GM12878 (cell line): ENCODE measurements at regions not wholly inside any gene's neighbourhood (a gene's known extent, or its start where the extent isn't known, plus 50 kb on each side); places are given as distances from the start of the nearest gene placed in this dataset.

Experiments used
- ATAC-seq: fragments of 200-7000 bp; cut with Tn5 transposase; 3 replicates; pipeline ENCODE4 v1.9.1; 2020; ENCODE audit warnings: mild to moderate bottlenecking, moderate library complexity
- BruUV-seq: library from RNA; stranded (reverse); fragments of 400-500 nt; replicated peaks from 2 replicates; lab custom pipeline; 2021; lab: Mats Ljungman, UMichigan
- CTCF ChIA-PET: fragments of 300-600 bp; sonication (Branson Sonifier 250); formaldehyde crosslinking; extraction: SDS; loops from one replicate; lab custom pipeline; 2021; ENCODE audit warnings: inconsistent platforms; lab: Yijun Ruan, JAX
- POLR2A ChIA-PET: fragments of 350-600 bp; formaldehyde crosslinking; extraction: SDS; loops from one replicate; lab custom pipeline; 2021; ENCODE audit warnings: inconsistent platforms; lab: Charles Lee
- RAD21 ChIA-PET: fragments of 300-600 bp; sonication (Branson Sonifier 250); formaldehyde crosslinking; loops from one replicate; lab custom pipeline; 2023; ENCODE audit warnings: antibody characterized with exemption; ENCODE audit not compliant: unreplicated experiment; lab: Charles Lee
- SMC1A ChIA-PET: fragments of 300-600 bp; sonication (Branson Sonifier 250); formaldehyde crosslinking; loops from one replicate; lab custom pipeline; 2023; ENCODE audit not compliant: unreplicated experiment, uncharacterized antibody; lab: Charles Lee
- DNase-seq: peaks from one replicate; pipeline ENCODE4 v3.0.0-alpha.2; 2011; ENCODE audit warnings: low read depth, low spot score
- FAIRE-seq: peaks from 3 replicates; lab custom pipeline; 2011; peaks lifted over from hg19 to GRCh38; lab: Jason Lieb, UNC
- H2AFZ ChIP-seq: 2 replicates; pipeline ENCODE4 v1.6.0; 2011; ENCODE audit warnings: low read depth, low read length, control low read depth; ENCODE audit not compliant: control insufficient read depth
- H3K27ac ChIP-seq: 2 replicates; pipeline ENCODE4 v1.5.1; 2011; ENCODE audit warnings: control low read depth; ENCODE audit not compliant: control insufficient read depth, insufficient read depth
- H3K27me3 ChIP-seq, 2 experiments: replicated peaks in 1 of 2; 2 replicates each; pipeline versions ENCODE4 v1.6.0 to v1.6.1; 2011; ENCODE audit warnings: low read length in 1 of 2; ENCODE audit not compliant: control insufficient read depth in 2 of 2, insufficient read depth in 2 of 2
- H3K36me3 ChIP-seq, 2 experiments: 2 replicates each; pipeline ENCODE4 v1.5.1; 2011; ENCODE audit warnings: low read length in 1 of 2; ENCODE audit not compliant: control insufficient read depth in 2 of 2, insufficient read depth in 2 of 2
- H3K4me1 ChIP-seq: 2 replicates; pipeline ENCODE4 v1.6.1; 2011; ENCODE audit warnings: mild to moderate bottlenecking, low read length, moderate library complexity, mixed read lengths; ENCODE audit not compliant: control insufficient read depth, insufficient read depth
- H3K4me2 ChIP-seq: 2 replicates; pipeline ENCODE4 v1.6.0; 2011; ENCODE audit warnings: control low read depth; ENCODE audit not compliant: control insufficient read depth, insufficient read depth
- H3K4me3 ChIP-seq: fragments of 200-600 bp; sonication (generic); 2 replicates; pipeline ENCODE4 v1.5.1; 2016
- H3K79me2 ChIP-seq: 2 replicates; pipeline ENCODE4 v1.6.0; 2011; ENCODE audit warnings: low read length; ENCODE audit not compliant: control insufficient read depth, insufficient read depth
- H3K9ac ChIP-seq: 2 replicates; pipeline ENCODE4 v1.8.0; 2011; ENCODE audit warnings: low read length, control low read depth, mixed read lengths; ENCODE audit not compliant: control insufficient read depth, insufficient read depth
- H3K9me3 ChIP-seq: replicated peaks from 3 replicates; pipeline ENCODE4 v1.5.1; 2011; ENCODE audit warnings: mild to moderate bottlenecking, low read length; ENCODE audit not compliant: control insufficient read depth, insufficient read depth
- H4K20me1 ChIP-seq: 2 replicates; pipeline ENCODE4 v1.6.0; 2011; ENCODE audit not compliant: control insufficient read depth, insufficient read depth
- BRCA1 ChIP-seq: IDR thresholded peaks from 2 replicates; pipeline ENCODE4 v1.6.1; 2011; ENCODE audit warnings: low read depth, low read length, improper control_type of control experiment
- CEBPB ChIP-seq, 2 experiments: fragments of 150-350 bp in 1 of 2; IDR thresholded peaks; 2 replicates each; pipeline ENCODE4 v1.6.1; 2012 to 2014; ENCODE audit warnings: low read depth in 2 of 2, low read length in 2 of 2, borderline replicate concordance in 1 of 2, inconsistent platforms in 1 of 2
- EP300 ChIP-seq, 2 experiments: fragments of 150-350 bp in 1 of 2; IDR thresholded peaks; 2 replicates each; pipeline ENCODE4 v1.6.1; 2011 to 2012; ENCODE audit warnings: low read depth in 2 of 2, low read length in 2 of 2, borderline replicate concordance in 1 of 2, improper control_type of control experiment in 1 of 2, inconsistent platforms in 1 of 2; ENCODE audit not compliant: control insufficient read depth in 1 of 2
- HDGF ChIP-seq: fragments of 450-650 bp; IDR thresholded peaks from 2 replicates; pipeline ENCODE4 v1.6.1; 2016; ENCODE audit warnings: antibody characterized with exemption
- IRF4 ChIP-seq: IDR thresholded peaks from 2 replicates; pipeline ENCODE4 v1.6.1; 2011; ENCODE audit warnings: low read depth, low read length
- NBN ChIP-seq: fragments of 450-650 bp; IDR thresholded peaks from 2 replicates; pipeline ENCODE4 v1.6.1; 2016
- NFIC ChIP-seq: IDR thresholded peaks from 2 replicates; pipeline ENCODE4 v1.6.1; 2012; ENCODE audit warnings: low read depth, mild to moderate bottlenecking, inconsistent platforms, low read length, moderate library complexity
- POU2F2 ChIP-seq: IDR thresholded peaks from 3 replicates; pipeline ENCODE4 v1.6.1; 2011; ENCODE audit warnings: low read depth, mild to moderate bottlenecking, low read length, borderline replicate concordance
- RAD21 ChIP-seq: IDR thresholded peaks from 2 replicates; pipeline ENCODE4 v1.6.1; 2011; ENCODE audit warnings: mild to moderate bottlenecking, low read depth, low read length, moderate library complexity; ENCODE audit not compliant: insufficient read depth
- RCOR1 ChIP-seq: conservative IDR thresholded peaks from 2 replicates; pipeline ENCODE4 v1.6.1; 2012; ENCODE audit warnings: low read depth, low read length, improper control_type of control experiment
- SRF ChIP-seq, 2 experiments: IDR thresholded peaks; 2 replicates each; pipeline ENCODE4 v1.6.1; 2011; ENCODE audit warnings: low read depth in 2 of 2, low read length in 2 of 2, mild to moderate bottlenecking in 1 of 2, moderate library complexity in 1 of 2
- WRNIP1 ChIP-seq: IDR thresholded peaks from 2 replicates; pipeline ENCODE4 v1.6.1; 2011; ENCODE audit warnings: low read depth, low read length, improper control_type of control experiment, borderline replicate concordance
- ZNF274 ChIP-seq: IDR thresholded peaks from one replicate; pipeline ENCODE4 v1.8.0; 2011; ENCODE audit not compliant: insufficient read length, insufficient read depth
- WGBS: methylation state at CpG from one replicate; pipeline ENCODE4 v1.1.6; 2016; ENCODE audit warnings: low lambda C conversion rate; ENCODE audit not compliant: insufficient replicate concordance, insufficient coverage; ENCODE audit errors: missing lambda C conversion rate; 5-methylcytosine and 5-hydroxymethylcytosine counted together
- in situ Hi-C: fragments of 300-500 bp; cut with MboI; formaldehyde crosslinking; loops from 9 replicates; pipeline ENCODE4 v1.14.3; 2018; ENCODE audit warnings: mixed read lengths
- intact Hi-C: fragments of 100-400 bp; cut with micrococcal nuclease; formaldehyde crosslinking; loops from one replicate; pipeline ENCODE4 v1.14.2; 2022; ENCODE audit not compliant: unreplicated experiment
- TF ChIP-seq, protein P1 (sequence below): fragments of 450-650 bp; IDR thresholded peaks from 2 replicates; pipeline ENCODE4 v1.6.1; 2016; ENCODE audit warnings: mild to moderate bottlenecking
- TF ChIP-seq, protein P2 (sequence below): fragments of 450-650 bp; formaldehyde crosslinking; IDR thresholded peaks from 2 replicates; pipeline ENCODE4 v1.4.0; 2022; ENCODE audit warnings: mild to moderate bottlenecking, moderate library complexity
- TF ChIP-seq, protein P3 (sequence below): fragments of 450-650 bp; IDR thresholded peaks from 2 replicates; pipeline ENCODE4 v1.6.1; 2017; ENCODE audit warnings: antibody characterized with exemption, mild to moderate bottlenecking, moderate library complexity
- TF ChIP-seq, protein P4 (sequence below): fragments of 450-650 bp; IDR thresholded peaks from 2 replicates; pipeline ENCODE4 v1.6.1; 2017; ENCODE audit warnings: low read depth, mild to moderate bottlenecking, moderate library complexity

DNA sequence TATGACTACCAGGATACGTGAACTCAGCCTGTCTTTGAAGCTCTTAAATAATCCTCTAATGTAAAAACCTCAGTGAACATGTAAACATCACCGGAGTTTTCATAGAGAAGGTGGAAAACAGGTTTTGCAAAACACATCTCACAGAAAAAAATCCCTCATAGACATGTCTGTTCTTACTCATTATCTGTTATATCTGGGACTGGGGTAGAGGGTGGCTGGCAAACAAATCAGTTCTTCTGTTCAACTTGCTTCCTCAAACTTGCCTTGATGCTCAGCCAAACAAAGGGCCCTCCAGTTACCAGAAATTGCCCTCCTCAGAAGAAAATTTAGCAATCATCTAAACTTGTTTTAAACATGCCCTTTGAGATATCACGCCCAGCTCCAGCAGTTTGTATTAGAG is 66.1 kb upstream of the CXADR start:
- Histone ChIP-seq H3K4me3 (no peak overlapping the region), H3K9me3 (no peaks in the 10 kb centered on the region), H3K9ac (no peak overlapping the region), H3K36me3 (no peaks in the 10 kb centered on the region), H3K79me2 (no peaks in the 10 kb centered on the region), H3K27ac (no peak overlapping the region), H3K27me3 (no peaks in the 10 kb centered on the region), H3K4me2 (no peak overlapping the region), H2AFZ (no peak overlapping the region), H3K4me1 (no peaks in the 10 kb centered on the region), H4K20me1 (no peaks in the 10 kb centered on the region)
- FAIRE-seq: no peak
- DNase-seq: no peak
- no peak for ATAC-seq
- 38% methylated on average over 3 of the region's 3 CpGs for WGBS
- intact Hi-C loops: no loop called here
- in situ Hi-C loops: no loop called here
- BruUV-seq: no TSS peak
- SMC1A ChIA-PET: no interaction called here
- RAD21 ChIA-PET: no interaction called here
- CTCF ChIA-PET: interaction anchor here (1.0 kb wide), 1 partner anchor 30 kb away, joined by 3 read pairs; no protein-coding TSS in a partner anchor
- POLR2A ChIA-PET: no interaction called here
- TF ChIP-seq, protein P1, sequence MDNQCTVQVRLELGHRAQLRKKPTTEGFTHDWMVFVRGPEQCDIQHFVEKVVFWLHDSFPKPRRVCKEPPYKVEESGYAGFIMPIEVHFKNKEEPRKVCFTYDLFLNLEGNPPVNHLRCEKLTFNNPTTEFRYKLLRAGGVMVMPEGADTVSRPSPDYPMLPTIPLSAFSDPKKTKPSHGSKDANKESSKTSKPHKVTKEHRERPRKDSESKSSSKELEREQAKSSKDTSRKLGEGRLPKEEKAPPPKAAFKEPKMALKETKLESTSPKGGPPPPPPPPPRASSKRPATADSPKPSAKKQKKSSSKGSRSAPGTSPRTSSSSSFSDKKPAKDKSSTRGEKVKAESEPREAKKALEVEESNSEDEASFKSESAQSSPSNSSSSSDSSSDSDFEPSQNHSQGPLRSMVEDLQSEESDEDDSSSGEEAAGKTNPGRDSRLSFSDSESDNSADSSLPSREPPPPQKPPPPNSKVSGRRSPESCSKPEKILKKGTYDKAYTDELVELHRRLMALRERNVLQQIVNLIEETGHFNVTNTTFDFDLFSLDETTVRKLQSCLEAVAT: no peak
- TF ChIP-seq RAD21 (no peak), NFIC (no peak), NBN (no peak), HDGF (no peak), BRCA1 (no peak), CEBPB (IDR thresholded peaks at IDR 0.05; ENCODE audit: borderline replicate concordance in 1 of 2, low read depth in 2 of 2, low read length in 2 of 2) (no peak), WRNIP1 (no peak), ZNF274 (no peak), RCOR1 (no peak), POU2F2 (no peak), IRF4 (no peak), EP300 (IDR thresholded peaks at IDR 0.05; ENCODE audit: borderline replicate concordance in 1 of 2, control insufficient read depth in 1 of 2, low read depth in 2 of 2, low read length in 2 of 2) (no peak), SRF (IDR thresholded peaks at IDR 0.05; ENCODE audit: low read depth in 2 of 2, low read length in 2 of 2) (no peak)
- TF ChIP-seq, protein P2, sequence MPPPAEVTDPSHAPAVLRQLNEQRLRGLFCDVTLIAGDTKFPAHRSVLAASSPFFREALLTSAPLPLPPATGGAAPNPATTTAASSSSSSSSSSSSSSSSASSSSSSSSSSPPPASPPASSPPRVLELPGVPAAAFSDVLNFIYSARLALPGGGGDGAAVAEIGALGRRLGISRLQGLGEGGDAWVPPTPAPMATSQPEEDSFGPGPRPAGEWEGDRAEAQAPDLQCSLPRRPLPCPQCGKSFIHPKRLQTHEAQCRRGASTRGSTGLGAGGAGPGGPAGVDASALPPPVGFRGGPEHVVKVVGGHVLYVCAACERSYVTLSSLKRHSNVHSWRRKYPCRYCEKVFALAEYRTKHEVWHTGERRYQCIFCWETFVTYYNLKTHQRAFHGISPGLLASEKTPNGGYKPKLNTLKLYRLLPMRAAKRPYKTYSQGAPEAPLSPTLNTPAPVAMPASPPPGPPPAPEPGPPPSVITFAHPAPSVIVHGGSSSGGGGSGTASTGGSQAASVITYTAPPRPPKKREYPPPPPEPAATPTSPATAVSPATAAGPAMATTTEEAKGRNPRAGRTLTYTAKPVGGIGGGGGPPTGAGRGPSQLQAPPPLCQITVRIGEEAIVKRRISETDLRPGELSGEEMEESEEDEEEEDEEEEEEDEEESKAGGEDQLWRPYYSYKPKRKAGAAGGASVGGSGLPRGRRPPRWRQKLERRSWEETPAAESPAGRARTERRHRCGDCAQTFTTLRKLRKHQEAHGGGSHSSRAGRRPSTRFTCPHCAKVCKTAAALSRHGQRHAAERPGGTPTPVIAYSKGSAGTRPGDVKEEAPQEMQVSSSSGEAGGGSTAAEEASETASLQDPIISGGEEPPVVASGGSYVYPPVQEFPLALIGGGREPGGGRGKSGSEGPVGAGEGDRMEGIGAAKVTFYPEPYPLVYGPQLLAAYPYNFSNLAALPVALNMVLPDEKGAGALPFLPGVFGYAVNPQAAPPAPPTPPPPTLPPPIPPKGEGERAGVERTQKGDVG (CRISPR knock-in tag): no peak
- TF ChIP-seq, protein P3, sequence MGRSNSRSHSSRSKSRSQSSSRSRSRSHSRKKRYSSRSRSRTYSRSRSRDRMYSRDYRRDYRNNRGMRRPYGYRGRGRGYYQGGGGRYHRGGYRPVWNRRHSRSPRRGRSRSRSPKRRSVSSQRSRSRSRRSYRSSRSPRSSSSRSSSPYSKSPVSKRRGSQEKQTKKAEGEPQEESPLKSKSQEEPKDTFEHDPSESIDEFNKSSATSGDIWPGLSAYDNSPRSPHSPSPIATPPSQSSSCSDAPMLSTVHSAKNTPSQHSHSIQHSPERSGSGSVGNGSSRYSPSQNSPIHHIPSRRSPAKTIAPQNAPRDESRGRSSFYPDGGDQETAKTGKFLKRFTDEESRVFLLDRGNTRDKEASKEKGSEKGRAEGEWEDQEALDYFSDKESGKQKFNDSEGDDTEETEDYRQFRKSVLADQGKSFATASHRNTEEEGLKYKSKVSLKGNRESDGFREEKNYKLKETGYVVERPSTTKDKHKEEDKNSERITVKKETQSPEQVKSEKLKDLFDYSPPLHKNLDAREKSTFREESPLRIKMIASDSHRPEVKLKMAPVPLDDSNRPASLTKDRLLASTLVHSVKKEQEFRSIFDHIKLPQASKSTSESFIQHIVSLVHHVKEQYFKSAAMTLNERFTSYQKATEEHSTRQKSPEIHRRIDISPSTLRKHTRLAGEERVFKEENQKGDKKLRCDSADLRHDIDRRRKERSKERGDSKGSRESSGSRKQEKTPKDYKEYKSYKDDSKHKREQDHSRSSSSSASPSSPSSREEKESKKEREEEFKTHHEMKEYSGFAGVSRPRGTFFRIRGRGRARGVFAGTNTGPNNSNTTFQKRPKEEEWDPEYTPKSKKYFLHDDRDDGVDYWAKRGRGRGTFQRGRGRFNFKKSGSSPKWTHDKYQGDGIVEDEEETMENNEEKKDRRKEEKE: no peak
- TF ChIP-seq, protein P4, sequence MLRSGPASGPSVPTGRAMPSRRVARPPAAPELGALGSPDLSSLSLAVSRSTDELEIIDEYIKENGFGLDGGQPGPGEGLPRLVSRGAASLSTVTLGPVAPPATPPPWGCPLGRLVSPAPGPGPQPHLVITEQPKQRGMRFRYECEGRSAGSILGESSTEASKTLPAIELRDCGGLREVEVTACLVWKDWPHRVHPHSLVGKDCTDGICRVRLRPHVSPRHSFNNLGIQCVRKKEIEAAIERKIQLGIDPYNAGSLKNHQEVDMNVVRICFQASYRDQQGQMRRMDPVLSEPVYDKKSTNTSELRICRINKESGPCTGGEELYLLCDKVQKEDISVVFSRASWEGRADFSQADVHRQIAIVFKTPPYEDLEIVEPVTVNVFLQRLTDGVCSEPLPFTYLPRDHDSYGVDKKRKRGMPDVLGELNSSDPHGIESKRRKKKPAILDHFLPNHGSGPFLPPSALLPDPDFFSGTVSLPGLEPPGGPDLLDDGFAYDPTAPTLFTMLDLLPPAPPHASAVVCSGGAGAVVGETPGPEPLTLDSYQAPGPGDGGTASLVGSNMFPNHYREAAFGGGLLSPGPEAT: no peak
